Right forelimb (tissue), 1 donor: ENCODE measurements at regions not wholly inside any gene's neighbourhood (a gene's known extent, or its start where the extent isn't known, plus 50 kb on each side); places are given as distances from the start of the nearest gene placed in this dataset.

Experiments used
- DNase-seq: peaks from one replicate; pipeline ENCODE4 v3.0.0-alpha.2; 2018

DNA sequence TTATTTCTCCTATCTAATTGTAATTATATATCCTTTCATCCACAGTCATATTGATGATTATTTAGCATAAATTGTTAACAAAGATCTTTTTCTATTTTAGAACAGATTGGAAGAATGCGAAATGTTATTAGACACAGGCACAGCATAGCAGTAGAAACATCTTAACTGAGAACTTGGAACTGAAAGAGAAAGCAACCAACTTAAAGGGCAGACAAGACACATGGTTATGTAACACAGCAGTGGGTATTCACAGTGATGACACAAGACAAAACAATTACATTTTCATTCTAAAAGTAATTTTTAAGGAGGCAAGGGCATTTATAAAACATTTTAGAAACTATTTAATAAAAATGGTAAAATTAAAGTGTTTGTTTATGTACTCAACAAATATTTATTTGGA, 57.7 kb upstream of the MEF2C start:
- no peak for DNase-seq

- no peak for DNase-seq
Measured at GRCh38 chr5:88939300-88939699, 56.3 kb upstream of the MEF2C start.

DNA sequence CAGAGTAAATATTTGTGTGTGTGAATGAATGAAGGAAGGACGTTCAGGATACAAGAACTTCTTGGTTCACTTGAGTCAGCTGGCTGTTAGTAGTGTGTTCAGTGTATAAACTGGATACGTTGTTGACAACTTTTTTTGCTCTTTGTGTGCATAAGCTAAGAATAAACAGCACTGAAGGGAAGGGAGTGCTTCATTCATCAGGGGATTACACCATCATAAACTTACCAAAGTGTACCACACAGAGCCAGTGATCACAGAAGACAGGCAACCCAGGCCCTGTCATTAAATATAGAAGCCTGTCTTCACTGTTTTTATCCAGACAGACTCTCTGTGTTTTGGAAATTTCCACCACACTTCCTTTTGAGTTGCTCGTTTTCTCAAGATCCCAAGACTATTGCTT, 55.5 kb upstream of the MEF2C start:
- DNase-seq, result no peak

- DNase-seq, result no peak
Measured at GRCh38 chr5:88937406-88937805, 54.4 kb upstream of the MEF2C start.

DNA sequence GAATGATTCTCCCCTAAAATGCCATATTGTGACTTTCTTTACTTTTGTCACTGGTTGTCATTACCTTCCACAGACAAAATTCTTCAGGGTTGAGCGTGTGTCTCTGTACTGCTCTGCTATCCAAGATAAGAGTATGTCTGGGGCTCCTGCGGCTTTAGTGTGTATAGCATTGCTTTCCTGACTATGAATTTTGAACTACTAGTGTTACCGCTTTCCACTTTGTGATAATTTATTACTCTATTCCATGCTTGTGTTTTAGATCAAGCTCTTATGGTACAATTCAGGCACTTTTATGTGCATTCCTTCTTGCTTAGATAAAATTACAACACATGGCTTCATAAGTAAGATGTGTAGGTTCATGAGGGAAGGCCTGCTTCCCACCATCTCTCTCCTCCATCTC, 51.5 kb upstream of the MEF2C start:
- no peak for DNase-seq
